TTC549 (cell line): ENCODE measurements at regions not wholly inside any gene's neighbourhood (a gene's known extent, or its start where the extent isn't known, plus 50 kb on each side); places are given as distances from the start of the nearest gene placed in this dataset.

Experiments used
- FAIRE-seq: peaks from 2 replicates; lab custom pipeline; 2012; peaks lifted over from hg19 to GRCh38; lab: Jason Lieb, UNC

GRCh38 chr6:74087899-74088298 lies 391.9 kb downstream of the CD109 start:
- FAIRE-seq, result no peak

DNA sequence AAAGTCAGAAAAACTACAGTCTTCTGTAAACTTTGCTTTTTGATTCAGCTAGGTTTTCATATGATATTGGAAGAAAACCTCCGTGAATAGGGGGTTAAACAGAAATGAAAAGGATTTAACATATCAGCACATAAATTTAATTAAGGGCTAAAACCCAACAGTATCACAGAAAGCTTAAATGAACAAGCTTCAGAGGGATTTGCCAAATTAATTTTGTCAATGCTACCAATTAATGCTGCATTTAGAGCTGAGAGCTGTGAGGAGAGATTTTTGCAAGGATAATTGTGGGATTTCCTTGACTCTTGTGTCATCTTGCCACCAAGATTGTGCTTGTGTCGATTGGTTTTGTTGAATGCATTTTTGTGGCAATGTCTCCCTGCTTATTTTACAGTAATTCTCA lies 379.9 kb downstream of the CD109 start:
- no peak for FAIRE-seq

- FAIRE-seq, result no peak
Measured at GRCh38 chr6:74075323-74075722, 379.3 kb downstream of the CD109 start.

DNA sequence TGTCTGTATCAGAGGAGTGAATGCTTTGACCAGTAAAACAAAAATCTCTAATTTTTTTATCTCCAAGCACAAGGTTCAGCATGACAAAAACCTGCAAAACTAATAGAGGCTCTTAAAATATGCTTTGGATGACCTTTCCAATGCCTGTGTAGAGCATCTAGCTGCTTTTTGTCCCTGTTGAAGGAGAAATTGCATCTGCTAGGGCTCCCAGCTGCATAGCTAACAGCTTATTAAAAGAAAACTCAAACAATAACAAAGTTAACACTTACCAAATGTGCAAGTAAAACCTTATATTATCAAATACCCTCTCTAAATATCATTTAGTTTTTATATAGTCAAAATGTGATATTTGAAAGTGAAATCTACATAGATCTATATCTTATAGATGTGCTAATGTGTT lies 378.6 kb downstream of the CD109 start:
- FAIRE-seq, result no peak

DNA sequence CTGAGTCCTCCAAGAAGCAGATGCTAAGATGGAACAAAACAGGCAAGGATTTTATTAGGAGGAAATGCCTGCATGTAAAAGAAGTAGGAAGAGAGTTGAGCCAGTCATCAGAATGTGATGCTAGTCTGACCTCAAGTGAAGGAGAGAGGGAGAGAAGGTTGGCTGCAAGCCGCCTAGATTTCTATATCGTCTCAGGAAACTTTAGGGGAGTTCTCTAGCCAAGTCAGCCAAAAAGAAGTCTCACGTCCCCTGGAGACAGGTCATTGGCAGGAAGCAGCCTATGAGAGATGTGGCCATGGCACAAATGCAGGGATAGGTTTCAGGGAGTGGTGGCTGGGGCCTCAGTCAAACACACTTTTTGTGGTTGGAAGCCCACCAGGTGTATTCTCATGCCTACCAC lies 378.0 kb downstream of the CD109 start:
- FAIRE-seq, result no peak

GRCh38 chr6:74073429-74073828 lies 377.4 kb downstream of the CD109 start:
- FAIRE-seq, result no peak

DNA sequence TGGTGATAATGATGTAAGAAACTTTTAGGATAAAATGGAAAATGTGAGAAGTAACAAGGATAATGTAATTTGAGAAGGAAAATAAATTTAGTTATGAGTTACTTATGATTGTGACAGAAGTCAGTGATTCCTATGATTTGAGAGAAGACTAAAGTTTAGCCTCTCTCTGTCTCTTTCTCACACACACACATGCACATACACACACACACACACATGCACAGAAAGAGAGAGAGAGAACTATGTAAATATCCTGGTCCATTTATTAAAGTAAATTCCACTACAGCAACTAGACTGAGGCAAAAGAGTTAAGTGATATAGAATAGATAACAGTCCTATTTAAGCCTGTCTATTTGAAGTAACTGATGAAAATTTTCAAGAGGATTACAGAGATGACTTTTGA lies 375.2 kb downstream of the CD109 start:
- FAIRE-seq, result no peak

DNA sequence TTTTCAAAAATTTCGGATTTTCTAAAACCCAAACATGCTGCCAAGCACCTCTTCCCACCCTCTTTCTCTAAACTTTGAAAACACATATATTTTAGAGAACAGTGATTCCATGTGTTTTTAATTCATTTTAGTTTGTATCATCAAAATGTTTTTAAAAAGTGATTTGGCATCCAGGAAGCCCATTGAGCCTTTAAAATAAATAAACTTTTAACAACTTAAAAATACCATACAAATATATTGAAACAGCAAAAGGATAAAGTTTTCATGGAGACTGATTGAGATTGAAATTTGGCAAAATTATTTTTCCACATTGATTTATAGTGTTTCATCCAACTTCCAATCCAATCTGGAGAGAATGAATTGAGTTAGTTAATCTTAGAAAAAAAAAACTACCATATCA lies 374.7 kb downstream of the CD109 start:
- FAIRE-seq, result no peak

GRCh38 chr6:74070091-74070490 lies 374.1 kb downstream of the CD109 start:
- FAIRE-seq, result no peak

DNA sequence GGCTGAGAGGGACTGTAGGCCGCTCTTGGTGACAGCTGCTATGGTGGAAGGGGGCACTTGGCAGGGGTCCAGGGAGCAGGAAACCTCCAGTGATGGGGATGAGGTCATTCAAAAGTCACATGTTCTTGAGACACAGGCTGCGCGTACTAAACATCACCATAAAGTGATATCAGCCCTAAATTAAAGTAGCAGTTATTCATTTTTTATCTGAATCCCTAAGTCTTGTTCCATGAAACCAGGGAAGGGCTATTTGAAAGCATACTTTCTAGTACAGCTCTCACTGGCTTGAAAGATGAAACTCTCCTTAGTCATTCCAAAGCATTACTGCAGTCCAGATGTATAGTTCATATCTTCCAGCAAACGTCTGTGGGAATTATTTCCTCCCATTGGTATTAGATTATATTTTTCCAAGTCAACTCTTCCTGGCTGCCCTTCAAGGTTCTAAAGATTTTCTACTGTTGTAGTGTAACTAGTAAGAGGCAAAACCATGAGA lies 373.1 kb downstream of the CD109 start:
- FAIRE-seq, result no peak

DNA sequence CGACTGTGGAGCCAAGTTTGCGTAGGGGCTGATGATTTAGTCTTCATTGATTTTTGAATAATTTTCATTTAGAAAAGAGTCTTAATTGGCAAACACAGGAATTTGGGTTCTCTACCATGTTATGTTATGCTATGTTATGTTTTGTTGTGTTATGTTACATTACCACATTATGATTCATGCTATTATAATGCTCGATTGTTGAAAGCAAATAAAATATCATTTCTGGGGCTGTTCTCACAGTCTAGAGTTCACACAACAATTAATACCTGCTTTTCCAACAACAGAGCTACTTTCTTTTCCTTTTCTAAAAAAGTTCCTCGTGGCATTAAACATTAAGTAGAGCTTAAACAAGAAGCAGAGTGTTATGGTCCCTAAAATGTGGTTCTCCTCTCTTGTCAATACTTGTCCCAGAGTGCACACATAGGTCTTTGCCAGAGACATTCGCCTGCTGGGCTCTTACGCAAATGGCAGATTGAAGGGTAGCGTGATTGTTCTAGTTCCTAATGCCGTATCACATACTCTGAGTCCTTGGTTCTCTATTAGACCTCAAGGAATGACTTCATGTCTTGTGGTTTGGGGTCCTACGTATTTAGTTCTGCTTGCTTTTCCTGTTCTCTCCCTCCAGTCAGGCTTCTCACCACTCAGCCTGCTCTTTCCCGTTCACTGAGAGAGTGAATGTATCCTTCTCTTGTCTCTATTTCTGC lies 370.3 kb downstream of the CD109 start:
- FAIRE-seq, result no peak

DNA sequence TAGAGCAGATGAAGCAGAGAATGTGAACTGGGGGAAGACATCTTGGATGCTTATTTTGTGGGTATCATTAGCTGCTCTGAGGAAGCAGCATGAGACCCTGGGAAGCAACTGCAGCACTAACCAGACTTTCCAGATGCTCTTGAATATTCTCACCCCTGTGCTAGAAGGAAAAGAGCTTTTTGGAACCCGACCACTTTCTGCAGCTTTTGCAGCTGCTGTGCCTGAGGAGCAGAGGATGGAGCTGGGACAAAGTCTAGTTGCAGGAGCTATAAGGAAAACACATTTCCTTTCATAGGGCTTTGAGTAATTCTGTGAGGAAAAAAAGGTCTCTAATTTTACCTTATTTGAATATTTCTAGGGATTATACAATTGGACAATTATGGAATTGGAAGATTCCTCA lies 369.7 kb downstream of the CD109 start:
- FAIRE-seq, result no peak

- no peak for FAIRE-seq
Measured at GRCh38 chr6:74063391-74063790, 367.4 kb downstream of the CD109 start.

DNA sequence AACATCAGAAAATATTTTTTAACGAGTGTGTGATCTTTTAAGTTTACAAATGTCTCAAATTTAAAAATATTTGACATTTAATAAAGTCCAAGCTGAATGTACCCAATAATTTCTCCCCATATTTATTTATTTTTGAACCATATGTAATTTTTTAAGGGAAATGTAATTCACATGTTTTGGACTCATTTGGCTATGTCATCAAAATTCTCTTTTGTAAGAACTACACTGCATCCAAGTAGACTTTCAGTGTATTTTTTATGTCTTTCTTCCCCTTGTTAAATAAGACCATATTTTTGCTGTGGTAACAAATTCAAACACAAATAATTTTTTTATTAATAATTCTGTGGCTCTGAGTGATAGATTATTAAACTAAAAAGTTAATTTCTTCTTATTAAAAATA lies 365.2 kb downstream of the CD109 start:
- FAIRE-seq, result no peak

DNA sequence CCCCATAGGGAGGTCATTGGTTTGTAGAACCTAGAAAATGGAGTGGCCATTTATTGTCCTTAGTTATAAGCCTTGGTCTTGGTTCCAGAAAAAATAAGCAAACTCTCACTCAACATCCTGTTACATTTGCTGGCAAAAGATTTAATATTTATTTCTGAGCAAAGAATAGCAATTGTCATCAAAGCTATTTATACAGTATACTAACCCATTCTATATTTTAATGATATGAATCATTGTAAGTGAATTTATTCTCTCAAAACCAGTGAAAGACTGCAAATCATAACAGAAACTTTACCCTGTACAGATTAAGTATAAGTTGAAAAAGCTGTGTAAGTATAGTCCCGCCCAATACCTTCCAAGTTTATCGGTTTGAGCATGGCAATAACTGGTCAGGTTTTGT lies 364.4 kb downstream of the CD109 start:
- no peak for FAIRE-seq

GRCh38 chr6:74058606-74059005 lies 362.6 kb downstream of the CD109 start:
- FAIRE-seq, result no peak

DNA sequence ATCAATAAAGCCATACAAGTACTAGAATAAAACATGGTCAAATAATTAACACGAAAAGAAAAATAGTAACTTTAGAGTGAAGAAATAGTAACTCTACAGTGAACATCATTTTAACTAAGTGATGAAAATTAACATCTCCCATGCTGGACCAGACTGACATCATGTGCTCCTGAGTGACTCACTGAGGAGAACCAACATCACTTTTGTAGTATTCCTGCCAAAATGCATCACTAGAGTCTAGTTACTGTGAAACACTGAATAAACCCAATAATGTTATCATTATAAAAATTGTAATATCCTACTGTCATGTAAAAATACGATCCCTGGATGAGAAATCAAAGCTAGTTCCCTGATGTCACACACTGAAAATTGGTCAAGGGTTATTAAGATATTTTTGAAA lies 361.3 kb downstream of the CD109 start:
- no peak for FAIRE-seq

GRCh38 chr6:74054190-74054589 lies 358.2 kb downstream of the CD109 start:
- no peak for FAIRE-seq

DNA sequence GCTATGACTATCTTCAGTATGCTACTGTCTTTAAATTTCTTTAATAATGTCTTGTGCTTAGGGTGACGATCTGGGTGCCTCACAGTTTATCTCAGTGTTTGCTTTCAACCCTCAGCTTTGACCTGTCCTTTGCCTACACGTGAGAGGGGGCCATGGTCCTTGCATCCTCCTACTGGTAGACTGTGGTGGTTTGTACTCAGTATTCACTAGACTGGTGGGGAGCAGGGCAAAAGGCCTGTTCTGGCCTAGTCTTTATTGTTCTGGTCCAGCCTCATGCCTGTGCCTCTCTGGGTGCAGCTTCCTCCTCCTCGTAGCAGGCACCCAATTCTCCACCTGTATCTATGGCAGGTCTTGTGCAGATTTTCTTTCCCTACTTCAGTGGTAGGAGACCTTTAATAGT lies 354.9 kb downstream of the CD109 start:
- no peak for FAIRE-seq

- FAIRE-seq, result no peak
Measured at GRCh38 chr6:74048387-74048786, 352.4 kb downstream of the CD109 start.

DNA sequence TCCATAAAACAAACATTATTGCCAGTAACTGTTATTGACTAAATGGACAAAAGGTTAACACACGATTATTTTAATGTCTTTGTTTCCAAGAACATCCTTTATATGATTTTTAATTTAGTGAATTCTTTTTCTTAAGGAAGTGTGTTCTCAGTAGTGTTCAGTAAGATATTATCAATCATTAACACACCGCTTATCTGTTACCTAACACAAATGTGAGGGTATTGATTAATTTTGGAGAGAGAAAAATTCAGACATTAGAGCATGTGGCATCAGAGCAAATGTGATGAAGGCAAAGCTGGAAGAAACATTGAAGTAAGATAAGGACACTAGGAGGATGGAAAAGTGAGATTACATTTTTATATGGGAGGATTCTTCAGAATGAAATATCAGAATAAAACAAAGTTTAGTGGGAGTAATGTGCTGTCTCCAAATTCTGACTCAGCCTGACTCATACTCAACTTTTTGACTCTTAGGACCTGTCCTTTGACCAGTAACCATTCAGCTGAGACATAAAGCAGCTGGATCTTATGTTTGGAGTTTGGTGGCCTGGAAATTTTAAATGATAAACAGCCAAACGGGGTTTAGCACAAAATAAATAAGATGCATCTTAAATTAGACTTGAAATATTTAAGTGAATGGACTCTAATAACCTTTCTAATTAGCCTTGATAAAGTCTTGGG lies 348.6 kb downstream of the CD109 start:
- FAIRE-seq, result no peak

GRCh38 chr6:74041420-74041819 lies 345.4 kb downstream of the CD109 start:
- FAIRE-seq, result no peak

DNA sequence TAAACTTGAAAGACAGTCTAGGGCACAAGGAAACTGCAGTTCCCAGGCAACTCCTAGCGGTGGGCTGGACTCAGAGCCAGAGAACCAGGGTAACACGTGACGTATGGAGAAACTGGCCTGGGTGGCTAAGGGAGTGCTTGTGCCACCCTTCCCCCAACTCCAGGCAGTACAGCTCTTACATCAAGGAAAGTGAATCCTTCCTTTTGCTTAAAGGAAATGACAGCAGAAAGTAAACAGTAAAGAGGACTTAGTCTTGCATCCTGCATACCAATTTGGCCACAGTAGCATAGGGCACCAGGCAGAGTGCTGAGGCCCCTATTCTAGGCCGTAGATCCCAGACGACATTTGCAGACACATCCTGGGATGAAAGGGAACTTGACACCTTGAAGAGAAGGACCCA lies 322.8 kb downstream of the CD109 start:
- no peak for FAIRE-seq

GRCh38 chr6:74015427-74015826 lies 319.4 kb downstream of the CD109 start:
- FAIRE-seq, result no peak
